ENCODE measurements at regions not wholly inside any gene's neighbourhood (a gene's known extent, or its start where the extent isn't known, plus 50 kb on each side); places are given as distances from the start of the nearest gene placed in this dataset.

DNA sequence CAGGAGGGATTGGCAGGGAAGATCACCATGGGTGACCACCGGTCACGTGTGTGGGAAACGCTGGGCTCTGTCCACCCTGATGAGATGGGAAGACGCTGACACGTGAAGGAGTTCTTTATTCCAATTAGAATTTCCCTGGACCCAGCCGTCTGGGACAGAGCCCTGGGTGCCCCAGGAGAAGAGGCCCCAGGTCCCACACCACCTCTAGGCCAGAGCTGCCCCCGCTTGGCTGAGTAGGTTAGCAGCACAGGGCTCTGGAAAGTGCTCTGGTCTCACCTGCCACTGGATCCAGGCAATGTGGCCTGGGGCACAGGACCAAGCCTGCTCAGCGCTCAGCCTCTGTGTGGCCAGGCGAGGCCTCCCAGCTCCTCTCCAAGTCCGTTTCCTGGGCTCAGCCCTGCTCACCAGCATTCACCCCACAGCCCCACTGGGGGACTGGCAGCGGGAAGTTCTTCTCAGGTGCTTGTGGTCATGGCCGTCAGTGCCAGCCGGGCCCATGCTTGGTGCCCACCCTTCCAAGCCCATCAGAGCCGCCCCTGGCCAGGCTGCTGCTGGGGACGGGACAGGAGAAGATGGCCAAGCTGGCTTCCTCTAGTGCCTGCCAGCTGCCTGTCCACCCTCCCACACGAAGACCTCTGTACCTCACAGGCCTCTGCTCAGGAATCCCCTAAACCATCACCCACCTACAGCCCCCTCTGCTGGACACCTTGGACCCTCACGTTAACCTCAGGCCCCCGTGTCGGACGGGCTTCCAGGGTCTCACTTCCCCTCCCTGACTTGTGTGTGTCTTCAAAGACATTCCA is 62.5 kb upstream of the FGF3 start:
- no peak overlapping the region for H3K4me3 ChIP-seq (ENCODE audit: low read depth, low read length)

DNA sequence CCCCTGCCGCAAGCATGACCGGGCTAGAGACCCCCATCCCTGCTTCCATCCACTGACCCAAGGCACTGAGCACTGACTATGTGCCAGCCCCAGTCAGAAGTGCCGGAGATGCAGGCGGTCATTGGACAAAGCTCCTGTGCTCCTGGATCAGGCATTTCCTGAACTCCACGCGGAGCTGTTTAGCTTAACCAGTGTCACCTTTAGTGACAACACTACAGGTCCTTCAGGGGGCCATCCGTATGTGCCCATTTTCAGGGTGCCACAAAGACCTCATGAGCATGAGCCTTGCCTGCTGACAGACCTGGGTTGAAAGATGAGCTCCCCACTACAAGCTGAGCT is 63.0 kb upstream of the FGF3 start:
- no peak overlapping the region for H3K4me3 ChIP-seq (ENCODE audit: low read depth, low read length)
- TF ChIP-seq, protein P1, sequence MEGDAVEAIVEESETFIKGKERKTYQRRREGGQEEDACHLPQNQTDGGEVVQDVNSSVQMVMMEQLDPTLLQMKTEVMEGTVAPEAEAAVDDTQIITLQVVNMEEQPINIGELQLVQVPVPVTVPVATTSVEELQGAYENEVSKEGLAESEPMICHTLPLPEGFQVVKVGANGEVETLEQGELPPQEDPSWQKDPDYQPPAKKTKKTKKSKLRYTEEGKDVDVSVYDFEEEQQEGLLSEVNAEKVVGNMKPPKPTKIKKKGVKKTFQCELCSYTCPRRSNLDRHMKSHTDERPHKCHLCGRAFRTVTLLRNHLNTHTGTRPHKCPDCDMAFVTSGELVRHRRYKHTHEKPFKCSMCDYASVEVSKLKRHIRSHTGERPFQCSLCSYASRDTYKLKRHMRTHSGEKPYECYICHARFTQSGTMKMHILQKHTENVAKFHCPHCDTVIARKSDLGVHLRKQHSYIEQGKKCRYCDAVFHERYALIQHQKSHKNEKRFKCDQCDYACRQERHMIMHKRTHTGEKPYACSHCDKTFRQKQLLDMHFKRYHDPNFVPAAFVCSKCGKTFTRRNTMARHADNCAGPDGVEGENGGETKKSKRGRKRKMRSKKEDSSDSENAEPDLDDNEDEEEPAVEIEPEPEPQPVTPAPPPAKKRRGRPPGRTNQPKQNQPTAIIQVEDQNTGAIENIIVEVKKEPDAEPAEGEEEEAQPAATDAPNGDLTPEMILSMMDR (IDR thresholded peaks at IDR 0.05; ENCODE audit: borderline replicate concordance, insufficient read depth, low read depth, low read length) = no peak

More for the DNA sequence above, 62.5 kb upstream of the FGF3 start:
- TF ChIP-seq, protein P1 (IDR thresholded peaks at IDR 0.05; ENCODE audit: borderline replicate concordance, insufficient read depth, low read depth, low read length) = no peak

DNA sequence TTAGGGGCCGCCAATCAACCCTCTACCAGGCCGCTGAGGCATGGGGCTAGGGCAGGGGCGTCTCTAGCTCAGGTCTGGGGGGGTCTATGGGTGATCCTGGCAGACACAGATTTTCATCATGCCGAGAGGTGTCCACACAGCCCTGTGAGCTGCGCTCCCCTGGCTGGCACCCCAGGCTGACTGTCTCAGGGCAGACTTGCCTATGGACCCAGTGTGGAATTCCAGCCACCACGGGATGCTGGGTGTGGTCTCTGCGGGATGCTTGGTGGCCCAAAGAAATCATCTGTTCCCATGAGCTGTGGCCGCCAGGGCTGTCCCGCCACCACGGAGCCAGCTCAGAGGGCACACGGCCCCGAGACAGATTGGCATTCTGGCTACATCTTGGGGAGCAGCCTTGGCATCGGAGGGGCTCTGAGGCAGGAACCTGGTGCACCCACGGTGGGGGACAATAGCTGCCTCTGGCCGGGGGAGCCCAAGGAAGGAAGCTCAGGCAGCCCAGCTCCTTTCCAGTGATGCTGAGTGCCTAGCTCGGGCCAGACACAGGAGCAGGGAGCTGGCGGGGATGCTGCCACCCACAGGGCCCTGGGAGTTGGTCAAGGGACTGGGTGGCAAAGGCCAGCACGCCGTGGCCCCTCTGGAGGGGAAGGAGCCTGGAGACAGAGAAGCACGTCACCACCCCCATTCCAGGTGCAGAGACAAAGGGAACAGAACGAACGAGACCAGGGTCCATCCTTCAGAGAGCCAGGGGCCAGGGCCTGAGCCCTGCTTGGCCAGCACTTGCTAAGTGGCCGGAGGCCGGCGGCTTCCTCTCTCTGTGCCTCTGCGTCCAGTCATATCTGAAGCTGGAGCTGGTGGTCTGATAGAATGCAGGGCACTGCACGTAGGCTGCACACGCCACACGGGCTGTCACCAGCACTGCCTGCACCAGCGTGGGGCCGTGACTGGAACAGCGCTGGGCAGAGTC is 64.4 kb upstream of the FGF3 start:
- TF ChIP-seq, protein P1 (IDR thresholded peaks at IDR 0.05; ENCODE audit: borderline replicate concordance, insufficient read depth, low read depth, low read length) = no peak
- no peak overlapping the region for H3K4me3 ChIP-seq (ENCODE audit: low read depth, low read length)

DNA sequence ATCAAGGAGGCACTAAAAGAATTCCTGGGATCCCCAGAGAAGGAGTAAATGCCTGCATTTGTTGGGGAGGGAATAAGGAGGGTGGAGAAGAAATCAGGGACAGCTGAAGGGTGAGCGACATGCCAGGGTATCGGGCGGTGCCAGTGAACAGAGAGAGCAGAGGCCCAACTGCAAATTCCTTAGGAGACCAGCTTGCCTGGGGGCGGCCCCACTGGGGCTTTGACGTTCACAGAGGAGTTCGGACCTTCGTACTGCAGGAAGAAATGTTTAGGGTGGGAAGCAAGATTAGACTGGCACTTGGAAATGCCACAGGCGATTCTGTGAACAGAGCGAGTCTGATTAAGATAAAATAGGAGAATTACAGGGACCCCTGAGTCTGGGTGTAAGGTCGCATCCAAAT is 65.1 kb upstream of the FGF3 start:
- TF ChIP-seq, protein P1 (IDR thresholded peaks at IDR 0.05; ENCODE audit: borderline replicate concordance, insufficient read depth, low read depth, low read length) = no peak
- no peak overlapping the region for H3K4me3 ChIP-seq (ENCODE audit: low read depth, low read length)

DNA sequence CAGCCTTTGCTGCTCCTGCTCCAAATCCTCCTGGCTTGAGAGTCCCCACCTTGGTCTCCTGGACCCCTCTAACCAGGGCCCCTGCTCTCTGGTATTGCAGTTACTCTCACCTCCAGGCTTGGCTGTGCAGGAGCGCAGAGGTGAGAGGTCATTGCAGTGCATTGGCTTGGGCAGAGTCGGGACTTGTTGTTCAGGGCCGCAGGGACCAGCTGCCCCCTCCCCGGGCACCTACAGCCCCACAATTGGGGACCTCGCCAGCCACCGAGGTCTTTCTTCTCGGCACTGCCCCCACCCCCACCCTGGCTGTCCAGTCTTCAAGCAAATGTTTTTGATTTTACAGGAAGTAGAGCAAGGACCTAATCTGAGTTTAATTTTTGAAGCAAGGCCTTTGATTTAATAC is 65.5 kb upstream of the FGF3 start:
- no peak overlapping the region for H3K4me3 ChIP-seq (ENCODE audit: low read depth, low read length)
- TF ChIP-seq, protein P1 (IDR thresholded peaks at IDR 0.05; ENCODE audit: borderline replicate concordance, insufficient read depth, low read depth, low read length) = no peak

DNA sequence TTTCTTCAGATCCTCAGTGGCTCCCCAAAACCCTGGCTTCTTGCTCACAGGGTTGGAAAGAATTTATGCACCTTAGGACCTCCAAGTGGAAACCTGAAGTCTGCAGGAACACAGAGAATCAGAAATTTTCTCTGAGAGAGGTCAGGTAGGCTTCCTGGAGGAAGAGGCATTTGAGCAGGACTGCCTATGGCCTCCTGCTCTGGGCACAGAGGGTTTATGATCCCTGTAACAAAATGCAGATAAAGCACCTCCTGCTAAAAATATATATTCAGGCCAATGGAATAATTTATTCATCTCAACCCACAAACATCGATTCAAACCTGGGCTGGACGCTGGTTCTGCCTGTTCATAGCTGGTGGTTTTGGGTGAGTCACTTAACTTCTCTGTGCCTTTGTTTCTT is 68.1 kb upstream of the FGF3 start:
- H3K4me3 ChIP-seq (ENCODE audit: low read depth, low read length) = no peak overlapping the region
- TF ChIP-seq, protein P1 (IDR thresholded peaks at IDR 0.05; ENCODE audit: borderline replicate concordance, insufficient read depth, low read depth, low read length) = no peak
